ENCODE measurements at regions not wholly inside any gene's neighbourhood (a gene's known extent, or its start where the extent isn't known, plus 50 kb on each side); places are given as distances from the start of the nearest gene placed in this dataset.

DNA sequence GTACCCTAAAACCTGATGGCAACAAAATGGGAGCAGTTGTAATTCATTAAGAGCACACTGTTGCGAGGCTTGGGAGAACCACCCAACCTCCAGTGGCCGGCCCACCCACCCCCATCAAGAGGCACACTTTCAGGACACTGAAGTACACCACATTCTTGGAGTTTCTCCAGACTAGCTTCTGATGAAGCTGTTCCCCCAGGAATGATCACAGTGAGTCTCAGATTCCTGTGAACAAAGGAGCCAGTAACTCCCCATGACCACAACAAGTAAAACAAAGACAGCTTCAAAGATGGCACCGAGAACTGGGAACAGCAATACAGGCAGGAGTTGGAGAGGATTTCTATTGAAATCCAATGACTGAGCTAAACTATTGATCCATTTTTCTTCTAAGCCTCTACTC, 126.0 kb downstream of the ST8SIA2 start:
- TF ChIP-seq EZH2 (IDR thresholded peaks at IDR 0.05; ENCODE audit: borderline replicate concordance, low read depth, low read length, poor library complexity, severe bottlenecking): no peak
- TF ChIP-seq, protein P1, sequence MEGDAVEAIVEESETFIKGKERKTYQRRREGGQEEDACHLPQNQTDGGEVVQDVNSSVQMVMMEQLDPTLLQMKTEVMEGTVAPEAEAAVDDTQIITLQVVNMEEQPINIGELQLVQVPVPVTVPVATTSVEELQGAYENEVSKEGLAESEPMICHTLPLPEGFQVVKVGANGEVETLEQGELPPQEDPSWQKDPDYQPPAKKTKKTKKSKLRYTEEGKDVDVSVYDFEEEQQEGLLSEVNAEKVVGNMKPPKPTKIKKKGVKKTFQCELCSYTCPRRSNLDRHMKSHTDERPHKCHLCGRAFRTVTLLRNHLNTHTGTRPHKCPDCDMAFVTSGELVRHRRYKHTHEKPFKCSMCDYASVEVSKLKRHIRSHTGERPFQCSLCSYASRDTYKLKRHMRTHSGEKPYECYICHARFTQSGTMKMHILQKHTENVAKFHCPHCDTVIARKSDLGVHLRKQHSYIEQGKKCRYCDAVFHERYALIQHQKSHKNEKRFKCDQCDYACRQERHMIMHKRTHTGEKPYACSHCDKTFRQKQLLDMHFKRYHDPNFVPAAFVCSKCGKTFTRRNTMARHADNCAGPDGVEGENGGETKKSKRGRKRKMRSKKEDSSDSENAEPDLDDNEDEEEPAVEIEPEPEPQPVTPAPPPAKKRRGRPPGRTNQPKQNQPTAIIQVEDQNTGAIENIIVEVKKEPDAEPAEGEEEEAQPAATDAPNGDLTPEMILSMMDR (conservative IDR thresholded peaks at IDR 0.05; ENCODE audit: low read depth, low read length): no peak

Data from A673 (cell line).